Neural cell (in vitro differentiated cells): ENCODE measurements at regions not wholly inside any gene's neighbourhood (a gene's known extent, or its start where the extent isn't known, plus 50 kb on each side); places are given as distances from the start of the nearest gene placed in this dataset.

Experiments used
- H2AFZ ChIP-seq: fragments of 200-600, 300-800 bp; sonication (generic), shearing (Covaris generic); 2 replicates; pipeline ENCODE4 v1.6.0; 2014; ENCODE audit warnings: low read depth, mild to moderate bottlenecking, antibody characterized with exemption, low read length, moderate library complexity
- H3F3A ChIP-seq: fragments of 200-600 bp; shearing (Covaris generic); 2 replicates; pipeline ENCODE4 v1.6.1; 2016; ENCODE audit warnings: mild to moderate bottlenecking, moderate library complexity, mixed read lengths, antibody characterized with exemption, low read length; ENCODE audit not compliant: insufficient read depth, poor library complexity, severe bottlenecking
- H3K27ac ChIP-seq: fragments of 200-600, 300-800 bp; sonication (generic), shearing (Covaris generic); 2 replicates; pipeline ENCODE4 v1.5.1; 2014; ENCODE audit warnings: mild to moderate bottlenecking, low read length, moderate library complexity
- H3K27me3 ChIP-seq: fragments of 300-800, 200-600 bp; sonication (generic), shearing (Covaris generic); 2 replicates; pipeline ENCODE4 v1.6.0; 2014; ENCODE audit warnings: mild to moderate bottlenecking, low read depth, low read length, moderate library complexity; ENCODE audit not compliant: insufficient read depth
- H3K36me3 ChIP-seq: fragments of 300-800, 200-600 bp; sonication (generic), shearing (Covaris generic); 2 replicates; pipeline ENCODE4 v1.5.1; 2014; ENCODE audit warnings: mild to moderate bottlenecking, antibody characterized with exemption, low read length, moderate library complexity; ENCODE audit not compliant: insufficient read depth
- H3K4me2 ChIP-seq: fragments of 300-800, 200-600 bp; sonication (generic), shearing (Covaris generic); 2 replicates; pipeline ENCODE4 v1.6.0; 2014; ENCODE audit warnings: mild to moderate bottlenecking, low read length
- H3K4me3 ChIP-seq: fragments of 300-800, 200-600 bp; sonication (generic), shearing (Covaris generic); 2 replicates; pipeline ENCODE4 v1.5.1; 2014; ENCODE audit warnings: mild to moderate bottlenecking, low read length, moderate library complexity
- H3K79me2 ChIP-seq: fragments of 200-600 bp; shearing (Covaris generic); replicated peaks from 2 replicates; pipeline ENCODE4 v1.6.0; 2014; ENCODE audit warnings: mild to moderate bottlenecking, low read length, moderate library complexity; ENCODE audit not compliant: insufficient read depth
- H3K9ac ChIP-seq: fragments of 300-800, 200-600 bp; sonication (generic), shearing (Covaris generic); 2 replicates; pipeline ENCODE4 v1.6.1; 2016; ENCODE audit warnings: mild to moderate bottlenecking, low read length, mixed read lengths
- H3K9me2 ChIP-seq: fragments of 200-600 bp; shearing (Covaris generic); 2 replicates; pipeline ENCODE4 v1.6.1; 2016; ENCODE audit warnings: mild to moderate bottlenecking, low read length, mixed read lengths; ENCODE audit not compliant: insufficient read depth
- H3K9me3 ChIP-seq: fragments of 200-600, 300-800 bp; sonication (generic), shearing (Covaris generic); 2 replicates; pipeline ENCODE4 v1.6.1; 2016; ENCODE audit warnings: mild to moderate bottlenecking, mixed run types, low read length, moderate library complexity, mixed read lengths
- H4K20me1 ChIP-seq: fragments of 200-600 bp; shearing (Covaris generic); 2 replicates; pipeline ENCODE4 v1.6.1; 2016; ENCODE audit warnings: mild to moderate bottlenecking, mixed run types; ENCODE audit not compliant: insufficient read depth
- EP300 ChIP-seq: fragments of 450-650 bp; conservative IDR thresholded peaks from 2 replicates; pipeline ENCODE4 v1.6.1; 2014; ENCODE audit warnings: antibody characterized with exemption, mild to moderate bottlenecking, moderate library complexity; ENCODE audit not compliant: poor library complexity, severe bottlenecking
- EZH2 ChIP-seq: fragments of 200-600, 300-800 bp; shearing (Covaris generic), sonication (generic); IDR thresholded peaks from 2 replicates; pipeline ENCODE4 v1.6.1; 2014; ENCODE audit warnings: antibody characterized with exemption, low read length, borderline replicate concordance, mild to moderate bottlenecking; ENCODE audit not compliant: insufficient read depth, poor library complexity, severe bottlenecking
- MXI1 ChIP-seq: fragments of 450-650 bp; conservative IDR thresholded peaks from 2 replicates; pipeline ENCODE4 v1.6.1; 2014; ENCODE audit warnings: antibody characterized with exemption, mild to moderate bottlenecking; ENCODE audit not compliant: poor library complexity, severe bottlenecking
- POLR2AphosphoS5 ChIP-seq: IDR thresholded peaks from 2 replicates; pipeline ENCODE4 v1.6.1; 2012
- RAD21 ChIP-seq: fragments of 450-650 bp; conservative IDR thresholded peaks from 2 replicates; pipeline ENCODE4 v1.6.1; 2014; ENCODE audit warnings: antibody characterized with exemption, mild to moderate bottlenecking, moderate library complexity
- SMC3 ChIP-seq: fragments of 450-650 bp; conservative IDR thresholded peaks from 2 replicates; pipeline ENCODE4 v1.6.1; 2014; ENCODE audit warnings: antibody characterized with exemption, mild to moderate bottlenecking, moderate library complexity; ENCODE audit not compliant: poor library complexity
- TAF1 ChIP-seq: IDR thresholded peaks from 2 replicates; pipeline ENCODE4 v1.6.1; 2012; ENCODE audit warnings: low read depth
- TF ChIP-seq, protein P1 (sequence below): fragments of 450-650 bp; IDR thresholded peaks from 2 replicates; pipeline ENCODE4 v1.5.1; 2014; ENCODE audit warnings: antibody characterized with exemption, mild to moderate bottlenecking, moderate library complexity; ENCODE audit not compliant: poor library complexity, severe bottlenecking
- TF ChIP-seq, protein P2 (sequence below): IDR thresholded peaks from 2 replicates; pipeline ENCODE4 v1.6.1; 2012; ENCODE audit warnings: borderline replicate concordance

GRCh38 chr12:84537666-84538065 is 374.9 kb downstream of the SLC6A15 start:
- Histone ChIP-seq H3K27ac (no peak overlapping the region), H3K9me3 (no peaks in the 10 kb centered on the region)
- TF ChIP-seq EP300 = no peak

DNA sequence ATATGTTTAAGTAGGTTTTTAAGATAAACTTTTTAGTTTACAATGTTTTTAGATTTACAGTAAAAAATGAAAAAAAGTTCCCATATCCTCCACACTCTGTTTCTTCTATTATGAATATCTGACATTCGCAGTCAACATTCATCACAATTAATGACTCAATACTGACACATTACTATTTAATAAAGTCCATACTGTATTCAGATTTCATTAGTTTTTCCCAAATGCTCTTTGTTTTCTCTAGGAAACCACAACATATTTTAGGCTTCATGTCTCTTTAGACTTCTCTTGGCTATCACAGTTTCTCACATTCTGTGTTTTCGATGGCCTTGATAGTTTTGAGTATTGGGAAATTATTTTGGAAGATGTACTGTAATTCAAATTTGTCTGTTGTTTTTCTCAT is 399.8 kb downstream of the SLC6A15 start:
- Histone ChIP-seq H3K4me3 (no peak overlapping the region), H3K4me2 (no peak overlapping the region), H2AFZ (no peak overlapping the region), H4K20me1 (no peaks in the 10 kb centered on the region), H3K9ac (no peak overlapping the region), H3K27ac (no peak overlapping the region), H3K27me3 (no peaks in the 10 kb centered on the region), H3K36me3 (no peaks in the 10 kb centered on the region), H3K9me3 (no peaks in the 10 kb centered on the region), H3K9me2 (no peaks in the 10 kb centered on the region), H3K79me2 (no peaks in the 10 kb centered on the region), H3F3A (no peaks in the 10 kb centered on the region)
- TF ChIP-seq RAD21 (no peak), MXI1 (no peak), POLR2AphosphoS5 (no peak)
- TF ChIP-seq, protein P1, sequence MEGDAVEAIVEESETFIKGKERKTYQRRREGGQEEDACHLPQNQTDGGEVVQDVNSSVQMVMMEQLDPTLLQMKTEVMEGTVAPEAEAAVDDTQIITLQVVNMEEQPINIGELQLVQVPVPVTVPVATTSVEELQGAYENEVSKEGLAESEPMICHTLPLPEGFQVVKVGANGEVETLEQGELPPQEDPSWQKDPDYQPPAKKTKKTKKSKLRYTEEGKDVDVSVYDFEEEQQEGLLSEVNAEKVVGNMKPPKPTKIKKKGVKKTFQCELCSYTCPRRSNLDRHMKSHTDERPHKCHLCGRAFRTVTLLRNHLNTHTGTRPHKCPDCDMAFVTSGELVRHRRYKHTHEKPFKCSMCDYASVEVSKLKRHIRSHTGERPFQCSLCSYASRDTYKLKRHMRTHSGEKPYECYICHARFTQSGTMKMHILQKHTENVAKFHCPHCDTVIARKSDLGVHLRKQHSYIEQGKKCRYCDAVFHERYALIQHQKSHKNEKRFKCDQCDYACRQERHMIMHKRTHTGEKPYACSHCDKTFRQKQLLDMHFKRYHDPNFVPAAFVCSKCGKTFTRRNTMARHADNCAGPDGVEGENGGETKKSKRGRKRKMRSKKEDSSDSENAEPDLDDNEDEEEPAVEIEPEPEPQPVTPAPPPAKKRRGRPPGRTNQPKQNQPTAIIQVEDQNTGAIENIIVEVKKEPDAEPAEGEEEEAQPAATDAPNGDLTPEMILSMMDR = no peak

More at GRCh38 chr12:84537666-84538065, 374.9 kb downstream of the SLC6A15 start:
- H3K79me2 ChIP-seq = no peaks in the 10 kb centered on the region
- no peak overlapping the region for H2AFZ ChIP-seq
- H3K4me2 ChIP-seq = no peak overlapping the region
- H3K27me3 ChIP-seq = no peaks in the 10 kb centered on the region
- H3F3A ChIP-seq = no peaks in the 10 kb centered on the region
- no peaks in the 10 kb centered on the region for H3K36me3 ChIP-seq
- no peaks in the 10 kb centered on the region for H4K20me1 ChIP-seq
- H3K4me3 ChIP-seq = no peak overlapping the region
- no peaks in the 10 kb centered on the region for H3K9me2 ChIP-seq
- no peak overlapping the region for H3K9ac ChIP-seq

GRCh38 chr12:84508851-84509260 is 403.7 kb downstream of the SLC6A15 start:
- no peaks in the 10 kb centered on the region for H3K9me3 ChIP-seq
- H3K4me2 ChIP-seq = no peak overlapping the region
- no peak overlapping the region for H3K27ac ChIP-seq
- H3F3A ChIP-seq = no peaks in the 10 kb centered on the region
- H3K4me3 ChIP-seq = no peak overlapping the region
- no peaks in the 10 kb centered on the region for H3K36me3 ChIP-seq
- H4K20me1 ChIP-seq = no peaks in the 10 kb centered on the region
- no peak overlapping the region for H3K9ac ChIP-seq
- no peaks in the 10 kb centered on the region for H3K79me2 ChIP-seq
- no peaks in the 10 kb centered on the region for H3K27me3 ChIP-seq
- TF ChIP-seq SMC3 (no peak), RAD21 (no peak), TAF1 (no peak), POLR2AphosphoS5 (no peak), EP300 (no peak), EZH2 (no peak), MXI1 (no peak)
- TF ChIP-seq, protein P1 = no peak
- TF ChIP-seq, protein P2, sequence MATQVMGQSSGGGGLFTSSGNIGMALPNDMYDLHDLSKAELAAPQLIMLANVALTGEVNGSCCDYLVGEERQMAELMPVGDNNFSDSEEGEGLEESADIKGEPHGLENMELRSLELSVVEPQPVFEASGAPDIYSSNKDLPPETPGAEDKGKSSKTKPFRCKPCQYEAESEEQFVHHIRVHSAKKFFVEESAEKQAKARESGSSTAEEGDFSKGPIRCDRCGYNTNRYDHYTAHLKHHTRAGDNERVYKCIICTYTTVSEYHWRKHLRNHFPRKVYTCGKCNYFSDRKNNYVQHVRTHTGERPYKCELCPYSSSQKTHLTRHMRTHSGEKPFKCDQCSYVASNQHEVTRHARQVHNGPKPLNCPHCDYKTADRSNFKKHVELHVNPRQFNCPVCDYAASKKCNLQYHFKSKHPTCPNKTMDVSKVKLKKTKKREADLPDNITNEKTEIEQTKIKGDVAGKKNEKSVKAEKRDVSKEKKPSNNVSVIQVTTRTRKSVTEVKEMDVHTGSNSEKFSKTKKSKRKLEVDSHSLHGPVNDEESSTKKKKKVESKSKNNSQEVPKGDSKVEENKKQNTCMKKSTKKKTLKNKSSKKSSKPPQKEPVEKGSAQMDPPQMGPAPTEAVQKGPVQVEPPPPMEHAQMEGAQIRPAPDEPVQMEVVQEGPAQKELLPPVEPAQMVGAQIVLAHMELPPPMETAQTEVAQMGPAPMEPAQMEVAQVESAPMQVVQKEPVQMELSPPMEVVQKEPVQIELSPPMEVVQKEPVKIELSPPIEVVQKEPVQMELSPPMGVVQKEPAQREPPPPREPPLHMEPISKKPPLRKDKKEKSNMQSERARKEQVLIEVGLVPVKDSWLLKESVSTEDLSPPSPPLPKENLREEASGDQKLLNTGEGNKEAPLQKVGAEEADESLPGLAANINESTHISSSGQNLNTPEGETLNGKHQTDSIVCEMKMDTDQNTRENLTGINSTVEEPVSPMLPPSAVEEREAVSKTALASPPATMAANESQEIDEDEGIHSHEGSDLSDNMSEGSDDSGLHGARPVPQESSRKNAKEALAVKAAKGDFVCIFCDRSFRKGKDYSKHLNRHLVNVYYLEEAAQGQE = no peak
- H2AFZ ChIP-seq = no peak overlapping the region
- H3K9me2 ChIP-seq = no peaks in the 10 kb centered on the region
